Upper lobe of left lung (tissue), 6 donors: ENCODE measurements at regions not wholly inside any gene's neighbourhood (a gene's known extent, or its start where the extent isn't known, plus 50 kb on each side); places are given as distances from the start of the nearest gene placed in this dataset.
A peak's percentile ranks its signal among the peaks of the same experiment; 100 is the strongest.

Experiments
- ATAC-seq, 2 donors: fragments of 200-7000 bp; cut with Tn5 transposase; one replicate each; pipeline ENCODE4 v1.9.1; 2022; ENCODE audit warnings: mild to moderate bottlenecking in 2 of 2, moderate library complexity in 2 of 2; ENCODE audit not compliant: low FRiP score in 2 of 2
- DNase-seq, 2 donors: peaks; one replicate each; pipeline ENCODE4 v3.0.0-alpha.2; 2019 to 2020
- H3K27ac ChIP-seq, 4 donors: fragments of 200-600 bp; sonication (generic); one replicate each; pipeline ENCODE4 v1.5.1; 2016 to 2019
- H3K27me3 ChIP-seq, 4 donors: fragments of 200-600 bp; sonication (generic); one replicate each; pipeline ENCODE4 v1.5.1; 2017 to 2019
- H3K36me3 ChIP-seq, 4 donors: fragments of 200-600 bp; sonication (generic); one replicate each; pipeline ENCODE4 v1.5.1; 2016 to 2019
- H3K4me1 ChIP-seq, 4 donors: fragments of 200-600 bp; sonication (generic); one replicate each; pipeline ENCODE4 v1.5.1; 2018 to 2019
- H3K4me3 ChIP-seq, 4 donors: fragments of 200-600 bp; sonication (generic); one replicate each; pipeline ENCODE4 v1.5.1; 2017 to 2019; ENCODE audit warnings: mild to moderate bottlenecking in 2 of 4, moderate library complexity in 1 of 4
- H3K9me3 ChIP-seq, 4 donors: fragments of 200-600 bp; sonication (generic); one replicate each; pipeline ENCODE4 v1.5.1; 2018 to 2019
- EP300 ChIP-seq, 4 donors: sonication (generic); formaldehyde crosslinking; IDR thresholded peaks; one replicate each; pipeline ENCODE4 v1.5.1; 2017; ENCODE audit warnings: antibody characterized with exemption in 4 of 4, control low read depth in 2 of 4
- POLR2A ChIP-seq, 4 donors: fragments of 450-650 bp; IDR thresholded peaks; one replicate each; pipeline ENCODE4 v1.5.1; 2016 to 2017; ENCODE audit warnings: antibody characterized with exemption in 4 of 4, mild to moderate bottlenecking in 2 of 4
- POLR2AphosphoS5 ChIP-seq, 2 donors: sonication (generic); formaldehyde crosslinking; IDR thresholded peaks; one replicate each; pipeline ENCODE4 v1.5.1; 2017; ENCODE audit warnings: antibody characterized with exemption in 2 of 2
- whole genome bisulfite sequencing, 2 donors: methylation state at CpG; one replicate each; pipeline ENCODE4 v1.1.5; 2017 to 2018; 5-methylcytosine and 5-hydroxymethylcytosine counted together
- TF ChIP-seq, protein P1 (sequence below), 6 experiments: fragments of 450-650 bp in 4 of 6; fragments of 200-600 bp in 2 of 6; sonication (generic) in 2 of 6; IDR thresholded peaks; one replicate each; pipeline ENCODE4 v1.5.1; 2016 to 2019; ENCODE audit warnings: antibody characterized with exemption in 6 of 6
- donor health status: DM: no; HTN: no; CAD: no; lungs with moderate emphysema.
- donor health status: DM: no; HTN: yes; CAD: no; lungs with severe emphysema.

- no peak overlapping the region for H3K27ac ChIP-seq
- H3K36me3 ChIP-seq, result no peaks in the 10 kb centered on the region
- H3K27me3 ChIP-seq, result no peaks in the 10 kb centered on the region
- no peak for ATAC-seq
- 71 to 95% methylated on average over 2 of the region's 2 CpGs for WGBS, 2 donors
- no peaks in the 10 kb centered on the region for H3K4me1 ChIP-seq
- no peaks in the 10 kb centered on the region for H3K9me3 ChIP-seq
- TF ChIP-seq POLR2A (IDR thresholded peaks at IDR 0.05) (no peak), EP300 (IDR thresholded peaks at IDR 0.05) (no peak), POLR2AphosphoS5 (IDR thresholded peaks at IDR 0.05) (no peak)
- TF ChIP-seq, protein P1, sequence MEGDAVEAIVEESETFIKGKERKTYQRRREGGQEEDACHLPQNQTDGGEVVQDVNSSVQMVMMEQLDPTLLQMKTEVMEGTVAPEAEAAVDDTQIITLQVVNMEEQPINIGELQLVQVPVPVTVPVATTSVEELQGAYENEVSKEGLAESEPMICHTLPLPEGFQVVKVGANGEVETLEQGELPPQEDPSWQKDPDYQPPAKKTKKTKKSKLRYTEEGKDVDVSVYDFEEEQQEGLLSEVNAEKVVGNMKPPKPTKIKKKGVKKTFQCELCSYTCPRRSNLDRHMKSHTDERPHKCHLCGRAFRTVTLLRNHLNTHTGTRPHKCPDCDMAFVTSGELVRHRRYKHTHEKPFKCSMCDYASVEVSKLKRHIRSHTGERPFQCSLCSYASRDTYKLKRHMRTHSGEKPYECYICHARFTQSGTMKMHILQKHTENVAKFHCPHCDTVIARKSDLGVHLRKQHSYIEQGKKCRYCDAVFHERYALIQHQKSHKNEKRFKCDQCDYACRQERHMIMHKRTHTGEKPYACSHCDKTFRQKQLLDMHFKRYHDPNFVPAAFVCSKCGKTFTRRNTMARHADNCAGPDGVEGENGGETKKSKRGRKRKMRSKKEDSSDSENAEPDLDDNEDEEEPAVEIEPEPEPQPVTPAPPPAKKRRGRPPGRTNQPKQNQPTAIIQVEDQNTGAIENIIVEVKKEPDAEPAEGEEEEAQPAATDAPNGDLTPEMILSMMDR (IDR thresholded peaks at IDR 0.05), result no peak
- H3K4me3 ChIP-seq, result no peak overlapping the region
- DNase-seq, result no peak
Observed at GRCh38 chr2:181122601-181123000, 142.2 kb downstream of the UBE2E3 start.

DNA sequence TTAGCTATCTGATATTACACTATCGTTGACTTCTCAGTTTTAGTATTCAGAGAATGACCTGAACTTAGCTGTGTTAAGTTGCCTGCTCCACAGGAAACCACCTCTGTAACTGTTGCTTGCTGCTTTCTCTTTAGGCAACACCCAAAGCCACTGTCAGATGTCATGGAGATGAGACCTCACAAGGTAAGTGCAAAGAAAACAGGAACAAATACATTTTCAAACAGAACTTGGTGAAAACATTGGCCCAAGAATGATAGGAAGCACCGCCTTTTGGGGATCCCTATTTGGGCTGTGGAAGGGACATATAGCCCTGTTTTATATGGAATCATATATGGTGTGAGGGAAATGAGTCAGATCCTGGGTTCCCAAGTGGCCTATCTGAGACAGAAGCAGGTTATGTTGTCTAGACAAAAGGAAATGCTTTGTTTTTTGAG lies 143.4 kb downstream of the UBE2E3 start:
- peak overlapping the region in 2 of 4 donors; percentile 40 to 59 for H3K27ac ChIP-seq

DNA sequence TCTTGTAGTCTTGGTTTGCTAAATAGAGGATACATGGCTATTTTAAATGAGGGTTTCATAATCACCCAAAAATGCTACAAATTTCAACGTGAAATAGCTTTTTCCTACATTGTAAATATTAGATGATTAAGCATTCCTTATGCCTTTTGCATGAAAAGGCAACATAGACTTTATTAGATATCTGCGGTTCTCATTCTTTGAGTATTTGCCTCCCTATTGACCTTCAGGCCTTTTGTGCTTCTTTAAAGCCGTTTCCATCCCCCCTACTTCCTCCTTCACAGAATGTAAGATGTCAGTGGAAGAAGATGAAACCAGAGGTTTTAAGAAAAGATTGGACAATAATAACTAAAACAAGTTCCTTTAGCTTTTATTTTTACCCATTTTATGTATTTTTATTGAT lies 144.1 kb downstream of the UBE2E3 start:
- Histone ChIP-seq H3K36me3 (no peaks in the 10 kb centered on the region), H3K9me3 (no peaks in the 10 kb centered on the region), H3K4me3 (no peak overlapping the region), H3K27ac (peak overlapping the region in 2 of 4 donors; percentile 40 to 59), H3K27me3 (no peaks in the 10 kb centered on the region), H3K4me1 (no peaks in the 10 kb centered on the region)
- DNase-seq (no peak), ATAC-seq (no peak)
- WGBS, 2 donors, result 41 to 62% methylated on average over 3 of the region's 3 CpGs
- TF ChIP-seq POLR2A (IDR thresholded peaks at IDR 0.05), result no peak
- TF ChIP-seq POLR2AphosphoS5 (IDR thresholded peaks at IDR 0.05), result no peak
- TF ChIP-seq EP300 (IDR thresholded peaks at IDR 0.05), result no peak
- TF ChIP-seq, protein P1 (IDR thresholded peaks at IDR 0.05), result no peak

More for the DNA sequence above, 143.4 kb downstream of the UBE2E3 start:
- TF ChIP-seq, protein P1 (IDR thresholded peaks at IDR 0.05), result no peak
- TF ChIP-seq POLR2AphosphoS5 (IDR thresholded peaks at IDR 0.05), result no peak
- no peak for TF ChIP-seq EP300 (IDR thresholded peaks at IDR 0.05)
- TF ChIP-seq POLR2A (IDR thresholded peaks at IDR 0.05), result peak in 1 of 4 donors; percentile 47
- DNase-seq, result peak in 1 of 2 donors; percentile 31
- H3K36me3 ChIP-seq, result no peaks in the 10 kb centered on the region
- no peak for ATAC-seq
- H3K4me1 ChIP-seq, result no peaks in the 10 kb centered on the region
- WGBS, 2 donors, result 55 to 68% methylated on average over 2 of the region's 2 CpGs
- H3K9me3 ChIP-seq, result no peaks in the 10 kb centered on the region
- no peaks in the 10 kb centered on the region for H3K27me3 ChIP-seq
- no peak overlapping the region for H3K4me3 ChIP-seq

DNA sequence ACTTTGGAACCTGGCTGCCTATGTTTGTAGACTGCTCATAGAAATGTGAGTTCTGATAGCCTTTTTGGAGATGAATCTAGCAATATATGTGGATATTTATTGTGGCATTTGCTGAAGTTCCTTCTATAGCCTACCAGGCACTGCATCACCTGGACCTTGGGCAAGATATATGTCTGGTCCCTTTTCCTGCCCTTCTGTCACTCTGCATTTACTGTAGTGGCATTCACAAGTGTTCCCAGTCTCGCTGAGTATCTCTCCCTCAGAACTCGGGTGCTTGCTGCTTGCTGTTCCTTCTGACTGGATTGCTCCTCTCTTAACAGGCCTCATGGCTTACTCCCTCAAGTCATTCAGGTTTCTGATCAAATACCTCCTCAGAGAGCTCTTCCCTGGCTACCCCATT lies 145.0 kb downstream of the UBE2E3 start:
- ATAC-seq (no peak), DNase-seq (no peak)
- Histone ChIP-seq H3K36me3 (no peaks in the 10 kb centered on the region), H3K27me3 (no peaks in the 10 kb centered on the region), H3K4me1 (no peaks in the 10 kb centered on the region), H3K27ac (peak overlapping the region in 2 of 4 donors; percentile 16 to 49), H3K4me3 (no peak overlapping the region), H3K9me3 (no peaks in the 10 kb centered on the region)
- no peak for TF ChIP-seq POLR2AphosphoS5 (IDR thresholded peaks at IDR 0.05)
- no peak for TF ChIP-seq EP300 (IDR thresholded peaks at IDR 0.05)
- TF ChIP-seq, protein P1 (IDR thresholded peaks at IDR 0.05), result no peak
- no peak for TF ChIP-seq POLR2A (IDR thresholded peaks at IDR 0.05)
- 77 to 81% methylated on average over 2 of the region's 2 CpGs for WGBS, 2 donors

- TF ChIP-seq, protein P1 (IDR thresholded peaks at IDR 0.05), result no peak
- TF ChIP-seq POLR2AphosphoS5 (IDR thresholded peaks at IDR 0.05) (no peak), EP300 (IDR thresholded peaks at IDR 0.05) (no peak), POLR2A (IDR thresholded peaks at IDR 0.05) (no peak)
- Histone ChIP-seq H3K27ac (peak overlapping the region in 2 of 4 donors; percentile 8 to 49), H3K4me3 (no peak overlapping the region), H3K36me3 (no peaks in the 10 kb centered on the region), H3K9me3 (no peaks in the 10 kb centered on the region), H3K4me1 (no peaks in the 10 kb centered on the region), H3K27me3 (no peaks in the 10 kb centered on the region)
- DNase-seq (no peak), ATAC-seq (no peak)
- WGBS, 2 donors, result 88 to 89% methylated on average over 5 of the region's 5 CpGs
Observed at GRCh38 chr2:181126311-181126868, 146.0 kb downstream of the UBE2E3 start.
